ENCODE measurements at regions not wholly inside any gene's neighbourhood (a gene's known extent, or its start where the extent isn't known, plus 50 kb on each side); places are given as distances from the start of the nearest gene placed in this dataset.

- DNase-seq (ENCODE audit: low read depth, low spot score) = no peak
These were observed 190.5 kb upstream of the GSC start for GRCh38 chr14:94960285-94961001.

GRCh38 chr14:94953541-94954260, 183.8 kb upstream of the GSC start:
- DNase-seq (ENCODE audit: low read depth, low spot score) = no peak

- no peak for DNase-seq (ENCODE audit: low read depth, low spot score)
These were observed 182.2 kb upstream of the GSC start for GRCh38 chr14:94952097-94952496.

GRCh38 chr14:94946244-94946643, 176.3 kb upstream of the GSC start:
- DNase-seq (ENCODE audit: low read depth, low spot score) = no peak

- no peak for DNase-seq (ENCODE audit: low read depth, low spot score)
These were observed 175.7 kb upstream of the GSC start for GRCh38 chr14:94945615-94946014.

- DNase-seq (ENCODE audit: low read depth, low spot score) = no peak
These were observed 174.8 kb upstream of the GSC start for GRCh38 chr14:94944636-94945258.

GRCh38 chr14:94942601-94943000, 172.7 kb upstream of the GSC start:
- DNase-seq (ENCODE audit: low read depth, low spot score) = no peak

- DNase-seq (ENCODE audit: low read depth, low spot score) = no peak
These were observed 171.4 kb upstream of the GSC start for GRCh38 chr14:94941311-94941710.

GRCh38 chr14:94940263-94940993, 170.5 kb upstream of the GSC start:
- no peak for DNase-seq (ENCODE audit: low read depth, low spot score)

GRCh38 chr14:94938016-94938415, 168.1 kb upstream of the GSC start:
- DNase-seq (ENCODE audit: low read depth, low spot score) = no peak

- no peak for DNase-seq (ENCODE audit: low read depth, low spot score)
These were observed 167.2 kb upstream of the GSC start for GRCh38 chr14:94936901-94937685.

GRCh38 chr14:94936401-94936892, 166.5 kb upstream of the GSC start:
- DNase-seq (ENCODE audit: low read depth, low spot score) = no peak

- no peak for DNase-seq (ENCODE audit: low read depth, low spot score)
These were observed 165.9 kb upstream of the GSC start for GRCh38 chr14:94935706-94936300.

GRCh38 chr14:94934276-94934810, 164.4 kb upstream of the GSC start:
- no peak for DNase-seq (ENCODE audit: low read depth, low spot score)

GRCh38 chr14:94933486-94933885, 163.6 kb upstream of the GSC start:
- no peak for DNase-seq (ENCODE audit: low read depth, low spot score)

- no peak for DNase-seq (ENCODE audit: low read depth, low spot score)
These were observed 162.7 kb upstream of the GSC start for GRCh38 chr14:94932589-94932988.

GRCh38 chr14:94930690-94931089, 160.8 kb upstream of the GSC start:
- no peak for DNase-seq (ENCODE audit: low read depth, low spot score)

- DNase-seq (ENCODE audit: low read depth, low spot score) = no peak
These were observed 159.4 kb upstream of the GSC start for GRCh38 chr14:94929354-94929753.

- DNase-seq (ENCODE audit: low read depth, low spot score) = no peak
These were observed 156.3 kb upstream of the GSC start for GRCh38 chr14:94926176-94926575.

- no peak for DNase-seq (ENCODE audit: low read depth, low spot score)
These were observed 155.7 kb upstream of the GSC start for GRCh38 chr14:94925416-94926173.
